Cerebellar cortex (tissue), 1 donor: ENCODE measurements at regions not wholly inside any gene's neighbourhood (a gene's known extent, or its start where the extent isn't known, plus 50 kb on each side); places are given as distances from the start of the nearest gene placed in this dataset.
"Not testable (repeated sequence)": the region's sequence is repeated elsewhere in the genome, so short reads cannot be mapped to it uniquely, and the experiment has no call there.

Experiments used
- DNase-seq: peaks from one replicate; pipeline ENCODE4 v3.0.0-alpha.2; 2015; ENCODE audit warnings: low spot score

DNA sequence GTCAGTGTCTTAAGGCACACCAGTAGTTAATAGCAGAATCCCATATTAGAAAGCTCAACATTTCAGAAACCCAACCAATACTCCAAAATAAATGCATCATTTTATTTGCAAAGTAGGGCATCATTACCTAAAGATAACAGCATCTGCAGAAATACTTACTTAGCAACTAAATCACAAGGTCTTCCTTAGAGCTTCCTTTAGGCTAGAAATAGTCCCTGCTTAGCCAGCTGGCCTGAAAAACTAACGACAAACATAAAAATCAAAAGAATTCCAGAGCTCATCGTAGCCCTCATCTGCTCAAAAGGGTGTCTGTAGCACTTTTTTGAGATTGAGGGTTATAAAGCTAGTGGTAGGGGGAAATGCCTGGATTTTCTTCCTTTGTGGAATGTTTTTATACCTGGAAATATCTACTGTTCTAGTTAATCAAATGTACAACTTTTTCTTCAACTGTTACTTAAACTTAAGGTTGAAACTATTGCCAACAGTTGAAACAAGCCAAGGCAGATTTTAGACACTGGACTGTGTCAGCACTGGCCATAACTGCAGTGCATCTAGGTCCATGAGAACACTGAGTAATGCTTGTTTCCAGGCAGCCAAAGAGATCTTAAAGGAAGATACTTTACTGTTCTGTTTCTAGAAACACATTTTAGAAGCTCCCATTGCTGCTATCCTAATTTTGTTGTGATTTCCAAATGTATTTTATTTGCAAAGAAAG lies 129.4 kb upstream of the RASA1 start:
- DNase-seq: no peak

DNA sequence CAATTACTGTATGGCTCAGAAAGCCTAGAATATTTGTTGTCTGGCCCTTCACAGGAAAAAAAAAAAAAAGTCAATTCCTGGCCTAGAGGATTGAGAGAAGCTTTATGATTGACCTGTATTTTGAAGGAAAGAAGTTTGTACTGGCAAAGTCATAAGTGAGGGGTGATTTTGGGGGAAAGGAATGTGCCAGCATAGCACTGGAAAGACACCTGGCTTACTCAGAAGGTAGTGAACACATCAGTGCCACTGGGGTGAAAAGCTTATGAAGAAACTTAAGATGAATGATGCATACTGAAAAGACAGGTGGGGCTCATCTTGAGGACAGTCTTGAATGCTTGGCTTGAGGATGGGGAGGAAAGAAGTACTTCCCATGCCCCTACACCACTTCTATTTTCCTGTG lies 127.9 kb upstream of the RASA1 start:
- no peak for DNase-seq

DNA sequence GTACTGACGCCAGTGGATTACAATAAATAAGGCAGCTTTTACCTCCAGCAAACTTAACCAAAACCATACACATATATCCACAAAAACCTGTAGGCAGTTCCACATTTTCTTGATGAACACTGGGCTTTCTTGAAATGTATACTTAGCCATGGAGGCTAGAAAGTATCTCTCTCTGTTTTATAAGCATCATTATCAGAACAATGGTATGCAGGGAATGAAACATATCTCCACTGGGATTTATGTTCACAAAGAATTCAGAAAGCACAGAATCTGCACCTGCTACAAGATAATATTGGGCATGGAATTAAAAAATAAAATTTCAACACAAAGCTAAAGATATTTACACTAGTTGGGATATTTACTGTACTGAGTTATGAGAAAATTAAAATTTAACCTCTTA lies 126.1 kb upstream of the RASA1 start:
- no peak for DNase-seq

DNA sequence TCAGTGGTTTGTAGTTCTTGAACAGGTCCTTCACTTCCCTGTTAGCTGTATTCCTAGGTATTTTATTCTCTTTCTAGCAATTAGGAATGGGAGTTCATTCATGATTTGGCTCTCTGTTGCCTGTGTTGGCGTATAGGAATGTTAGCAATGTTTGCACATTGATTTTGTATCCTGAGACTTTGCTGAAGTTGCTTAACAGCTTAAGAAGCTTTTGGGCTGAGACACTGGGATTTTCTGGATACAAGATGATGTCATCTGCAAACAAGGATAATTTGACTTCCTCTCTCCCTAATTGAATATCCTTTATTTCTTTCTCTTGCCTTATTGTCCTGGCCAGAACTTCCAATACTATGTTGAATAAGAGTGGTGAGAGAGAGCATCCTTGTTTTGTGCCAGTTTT lies 121.8 kb upstream of the RASA1 start:
- DNase-seq: not testable (repeated sequence)

DNA sequence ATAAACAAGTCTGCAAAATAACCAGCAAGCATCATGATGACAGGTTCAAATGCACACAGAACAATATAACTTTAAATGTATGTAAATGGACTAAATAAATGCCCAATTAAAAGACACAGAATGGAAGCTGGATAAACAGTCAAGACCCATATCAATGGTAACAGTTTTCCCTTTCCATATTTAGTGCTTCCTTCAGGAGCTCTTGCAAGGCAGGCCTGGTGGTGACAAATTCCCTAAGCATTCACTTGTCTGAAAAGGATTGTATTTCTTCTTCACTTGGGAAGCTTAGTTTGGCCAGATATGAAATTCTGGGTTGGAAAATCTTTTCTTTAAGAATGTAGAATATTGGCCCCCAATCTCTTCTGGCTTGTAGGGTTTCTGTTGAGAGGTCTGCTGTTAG lies 120.2 kb upstream of the RASA1 start:
- DNase-seq: no peak

DNA sequence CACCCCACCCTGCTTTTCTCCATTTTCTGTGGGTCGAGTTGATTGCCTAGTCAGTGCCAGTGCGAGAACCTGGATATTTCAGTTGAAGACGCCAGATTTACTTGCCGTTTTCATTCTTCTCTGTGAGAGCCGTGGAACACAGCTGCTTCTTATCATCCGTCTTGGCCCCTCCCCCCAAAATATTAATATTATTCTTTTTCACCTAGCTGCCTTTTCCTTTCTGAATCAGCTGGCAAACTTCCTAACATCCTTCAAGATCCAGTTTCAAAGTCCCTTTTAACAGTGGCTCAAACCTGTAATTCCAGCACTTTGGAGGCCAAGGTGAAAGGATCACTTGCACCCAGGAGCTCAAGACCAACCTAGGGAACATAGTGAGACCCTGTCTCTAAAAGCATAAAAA lies 117.1 kb upstream of the RASA1 start:
- DNase-seq: no peak

DNA sequence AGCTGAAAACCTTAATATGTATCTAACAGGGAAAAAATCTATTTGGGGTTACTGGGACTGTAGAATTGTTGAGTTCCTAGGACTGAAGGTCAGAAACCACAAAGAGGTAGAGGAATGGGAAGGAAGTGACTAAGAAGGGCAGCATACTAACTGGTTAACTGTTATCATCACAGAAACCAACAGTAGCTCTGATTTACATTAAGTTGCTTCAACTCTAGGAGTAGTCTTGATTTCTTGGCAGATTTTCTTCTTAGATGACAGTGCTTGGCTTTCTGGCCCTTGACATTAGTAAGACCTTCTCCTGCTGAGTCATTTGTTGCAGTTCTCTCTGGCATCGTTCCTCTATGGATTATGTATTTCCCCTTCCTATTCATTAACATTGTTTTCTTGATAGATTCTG lies 116.1 kb upstream of the RASA1 start:
- DNase-seq: no peak

DNA sequence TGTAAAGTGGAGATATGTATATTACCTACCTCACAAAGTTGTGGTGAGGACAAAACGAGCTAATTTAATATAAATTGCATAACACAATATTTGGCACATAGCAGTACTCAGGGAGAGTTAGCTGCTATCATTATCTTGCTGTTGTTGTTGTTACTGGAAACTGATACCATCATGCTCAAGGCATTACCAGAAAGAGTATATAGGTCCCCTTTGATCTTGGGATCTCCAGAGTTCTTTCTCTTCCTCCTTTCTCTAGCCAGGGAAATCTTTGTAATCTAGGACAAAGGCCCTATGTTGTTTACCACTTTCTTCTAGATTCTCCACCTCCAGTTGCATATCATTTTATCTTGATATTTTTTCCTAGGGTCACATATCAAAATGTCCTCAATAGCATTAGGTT lies 114.8 kb upstream of the RASA1 start:
- DNase-seq: no peak

DNA sequence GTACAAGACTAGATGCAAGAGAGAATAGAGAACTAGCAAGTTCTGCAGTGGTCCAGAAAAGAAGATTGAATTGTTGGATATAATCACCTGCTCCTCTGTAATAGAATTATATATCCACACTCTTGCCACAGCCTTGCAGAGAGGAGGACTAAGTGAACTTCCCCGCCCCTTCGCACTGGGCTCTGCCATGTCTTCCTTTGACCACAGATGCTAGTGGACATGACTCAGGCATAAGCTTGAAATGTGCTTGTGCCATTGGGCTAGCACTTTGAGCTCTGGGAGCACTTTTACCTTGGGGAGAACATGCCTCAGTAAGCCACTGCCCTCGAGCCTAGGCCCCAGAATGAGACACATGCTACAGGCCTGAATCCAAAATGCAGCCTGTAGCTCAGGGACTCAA lies 113.5 kb upstream of the RASA1 start:
- no peak for DNase-seq

DNA sequence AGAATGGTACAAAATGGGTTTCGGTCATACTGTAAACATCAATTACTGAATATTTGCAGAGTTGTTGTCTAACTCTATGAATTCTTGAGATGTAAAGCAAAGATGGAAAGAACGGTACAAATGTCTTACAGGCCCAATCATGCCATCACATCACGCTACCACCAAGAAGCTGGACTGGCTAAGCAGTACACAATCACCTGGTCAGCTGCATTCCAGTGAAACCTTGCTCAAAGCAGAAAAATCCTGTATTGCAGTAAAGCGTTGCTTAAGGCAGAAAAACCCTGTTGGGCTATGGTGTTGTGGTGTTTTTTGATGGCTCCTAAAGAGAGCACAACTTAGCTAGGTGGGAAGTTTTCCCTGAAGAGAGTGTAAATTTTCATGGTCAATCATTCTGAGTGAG lies 112.6 kb upstream of the RASA1 start:
- DNase-seq: no peak

DNA sequence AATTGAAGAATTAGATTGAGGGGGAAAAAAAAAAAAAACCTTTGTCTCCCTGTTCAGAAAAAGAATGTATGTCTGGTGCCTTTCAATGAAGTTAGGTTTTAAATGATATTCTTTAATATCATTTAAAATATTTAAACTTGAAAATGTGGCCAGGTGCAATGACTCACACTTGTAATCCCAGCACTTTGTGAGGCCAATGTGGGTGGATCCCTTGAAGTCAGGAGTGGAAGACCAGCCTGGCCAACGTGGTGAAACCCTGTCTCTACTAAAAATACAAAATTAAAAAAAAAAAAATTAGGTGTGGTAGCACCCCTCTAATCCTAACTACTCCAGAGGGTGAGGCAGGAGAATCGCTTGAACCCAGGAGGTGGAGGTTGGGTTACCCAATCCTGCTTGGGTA lies 111.1 kb upstream of the RASA1 start:
- DNase-seq: no peak

DNA sequence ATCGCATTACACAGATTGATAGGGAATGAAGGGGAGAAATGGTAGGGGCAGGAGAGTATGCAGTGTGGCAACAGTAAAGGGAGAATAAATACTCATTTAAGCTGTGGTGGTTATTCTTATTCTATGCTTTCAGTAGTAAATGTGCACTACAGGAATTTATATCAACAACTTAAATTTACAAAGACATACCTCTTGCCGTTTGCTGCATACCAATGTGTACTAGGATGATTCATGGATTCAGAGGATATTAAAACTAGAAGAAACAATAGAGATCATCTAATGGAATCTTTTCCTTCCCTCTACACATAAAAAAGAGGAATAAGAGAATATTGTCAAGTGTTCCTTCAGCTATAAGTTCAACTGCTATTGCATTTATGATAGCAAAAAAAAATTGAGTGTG lies 103.3 kb upstream of the RASA1 start:
- DNase-seq: no peak

DNA sequence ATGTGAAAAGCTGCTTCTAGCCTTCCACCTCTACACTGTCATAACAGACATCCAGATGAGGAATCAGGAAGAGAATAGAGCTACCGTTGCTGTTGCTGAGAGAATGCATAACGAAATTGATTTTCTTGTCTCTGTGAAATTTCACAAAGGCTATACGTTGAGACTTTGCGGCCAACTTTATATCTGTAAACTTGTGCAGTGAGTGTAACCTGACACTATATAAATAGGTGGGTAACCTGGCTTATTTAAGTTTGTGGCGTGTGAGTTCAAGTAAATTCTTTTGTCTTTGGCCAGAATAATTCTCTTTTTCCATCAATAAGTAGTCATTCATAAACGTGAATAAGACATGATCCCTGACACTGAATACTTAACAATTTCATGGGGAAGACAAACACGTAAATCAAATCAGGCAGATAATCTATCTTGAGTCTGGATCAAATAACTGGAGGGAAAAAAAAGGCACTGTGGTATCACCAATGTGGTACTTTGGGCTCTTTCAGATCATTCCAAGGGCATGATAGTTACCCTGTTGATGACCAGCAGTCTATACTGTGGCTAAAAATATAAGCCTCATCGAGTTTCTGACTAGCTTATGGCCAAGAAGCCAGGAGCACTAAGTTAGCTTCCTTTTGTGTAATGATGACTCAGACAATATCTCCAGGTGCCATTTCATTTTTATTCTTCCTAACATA lies 98.2 kb upstream of the RASA1 start:
- no peak for DNase-seq

DNA sequence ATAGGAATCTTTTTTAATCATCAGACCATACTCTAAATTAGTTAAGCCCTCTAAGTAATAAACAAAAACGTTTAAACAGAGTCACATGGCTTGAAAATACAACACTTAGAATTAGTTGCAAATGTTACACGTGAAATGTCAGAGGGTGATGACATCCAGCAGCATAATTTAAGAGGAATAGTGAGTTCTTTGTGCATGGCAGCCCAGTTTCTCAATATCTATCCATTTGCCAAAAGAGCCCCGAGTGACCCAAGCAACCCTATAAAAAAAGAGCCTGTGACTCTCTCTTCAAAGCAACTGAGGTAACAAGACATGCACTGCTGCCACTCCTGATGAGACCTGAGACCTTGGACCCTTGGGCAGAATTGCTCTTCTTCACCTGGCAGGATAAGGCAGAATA lies 96.9 kb upstream of the RASA1 start:
- no peak for DNase-seq

DNA sequence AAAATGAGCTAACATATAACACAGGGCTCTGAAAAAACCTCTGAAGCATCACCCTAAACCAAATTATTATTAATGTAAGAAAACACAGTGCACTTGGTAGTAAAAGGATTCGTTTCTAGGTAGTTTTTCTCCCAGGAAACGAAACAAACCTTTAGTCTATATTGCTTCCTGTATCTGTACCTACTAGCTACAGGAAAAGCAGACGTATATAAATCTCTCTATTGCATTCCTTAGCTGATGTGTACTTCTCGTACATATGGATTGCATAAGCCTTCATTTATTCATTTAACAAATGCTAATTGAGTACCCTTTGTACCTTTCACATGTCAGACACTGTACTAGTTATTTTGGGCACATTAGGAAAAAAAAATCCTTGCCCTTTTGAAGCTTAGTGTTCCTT lies 85.0 kb upstream of the RASA1 start:
- no peak for DNase-seq

DNA sequence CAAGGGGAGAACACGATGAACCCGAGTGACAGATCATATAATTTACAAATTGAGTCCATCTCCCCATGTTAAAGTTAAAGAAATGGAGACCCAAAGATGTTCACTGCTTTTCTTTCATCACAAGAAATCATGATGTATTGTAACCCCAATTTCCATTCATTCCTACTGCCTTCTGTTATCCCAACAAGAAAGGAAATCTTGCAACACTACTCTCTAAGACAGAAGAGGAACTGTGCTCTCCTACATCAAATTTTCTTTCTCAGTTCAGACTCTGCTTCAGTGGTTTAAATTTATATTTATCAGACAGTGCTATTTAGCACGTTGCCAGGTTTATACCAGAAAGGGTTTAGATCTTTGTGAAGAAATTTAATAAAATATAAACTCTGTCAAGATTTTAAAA lies 83.8 kb upstream of the RASA1 start:
- no peak for DNase-seq

DNA sequence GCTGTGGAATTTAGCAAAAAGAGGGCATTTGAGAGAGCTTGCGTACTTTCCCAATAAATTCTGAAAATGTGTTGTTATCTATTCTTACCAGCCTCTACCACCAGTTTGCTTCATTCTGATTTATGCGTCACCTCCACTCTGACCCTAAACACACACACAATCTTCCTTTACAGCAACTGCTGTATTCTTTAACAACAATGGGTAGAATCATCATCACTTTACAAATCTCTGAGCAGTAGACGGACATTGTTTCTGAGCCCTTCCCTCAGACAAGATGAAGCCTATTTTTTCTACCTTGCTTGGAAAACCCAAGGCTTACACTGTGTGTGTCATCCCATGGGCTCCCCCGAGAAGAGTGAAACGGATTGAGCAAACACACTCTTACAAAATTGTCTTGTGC lies 83.1 kb upstream of the RASA1 start:
- no peak for DNase-seq

DNA sequence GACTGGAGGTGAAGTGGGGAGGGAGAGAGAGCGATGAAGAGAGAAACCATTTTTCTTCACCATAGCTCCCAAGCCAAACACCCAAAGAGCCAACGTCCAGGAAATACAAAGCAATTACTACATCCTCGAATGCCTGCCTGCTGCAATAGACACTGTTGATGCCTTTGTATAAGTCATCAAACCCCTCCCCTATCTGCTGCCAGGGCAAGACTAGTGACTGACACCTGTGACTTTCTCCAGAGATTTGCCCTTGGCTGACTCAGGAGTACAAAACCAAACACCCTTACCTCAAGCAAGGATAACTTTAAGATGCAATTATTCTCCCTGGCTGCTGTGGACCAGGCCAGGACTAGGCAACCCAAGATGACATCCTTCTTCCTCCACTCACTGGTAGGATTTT lies 81.8 kb upstream of the RASA1 start:
- no peak for DNase-seq

DNA sequence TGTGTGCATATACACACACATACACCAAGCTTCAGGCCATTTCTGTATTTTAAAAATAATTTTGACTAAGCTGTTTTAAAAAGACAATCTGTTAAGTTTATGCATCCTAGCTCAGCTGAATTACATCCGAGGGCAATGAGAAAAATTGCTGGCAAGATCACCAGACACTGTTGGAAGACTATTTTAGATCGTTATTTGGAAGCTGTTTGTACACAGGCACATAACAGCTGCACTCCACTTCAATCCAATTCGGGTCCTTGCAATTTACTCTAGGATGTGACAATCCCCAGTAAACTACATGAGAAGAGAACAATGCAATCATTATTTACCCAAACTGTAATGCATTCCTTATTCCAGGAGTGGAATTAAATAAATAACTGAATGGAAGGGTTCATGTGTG lies 79.3 kb upstream of the RASA1 start:
- DNase-seq: no peak

DNA sequence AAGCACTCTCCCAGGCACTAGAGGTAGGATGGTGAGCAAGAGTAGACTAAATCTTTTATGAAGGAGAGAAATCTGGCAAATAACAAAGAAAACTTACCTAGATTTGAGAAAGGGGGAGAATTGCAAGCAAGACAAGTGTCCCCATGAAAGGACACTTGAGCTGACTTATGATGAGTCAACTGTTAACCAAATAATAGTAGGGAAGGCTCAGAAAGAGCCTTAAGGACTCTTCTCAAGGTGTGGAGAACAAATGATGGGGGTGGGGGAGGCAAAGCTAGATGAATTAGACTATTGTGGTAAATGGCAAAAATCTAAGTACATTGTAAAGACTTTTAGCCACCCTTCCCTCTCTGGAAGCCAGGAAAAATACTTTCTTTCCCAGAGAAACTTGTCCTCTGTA lies 77.6 kb upstream of the RASA1 start:
- DNase-seq: no peak

DNA sequence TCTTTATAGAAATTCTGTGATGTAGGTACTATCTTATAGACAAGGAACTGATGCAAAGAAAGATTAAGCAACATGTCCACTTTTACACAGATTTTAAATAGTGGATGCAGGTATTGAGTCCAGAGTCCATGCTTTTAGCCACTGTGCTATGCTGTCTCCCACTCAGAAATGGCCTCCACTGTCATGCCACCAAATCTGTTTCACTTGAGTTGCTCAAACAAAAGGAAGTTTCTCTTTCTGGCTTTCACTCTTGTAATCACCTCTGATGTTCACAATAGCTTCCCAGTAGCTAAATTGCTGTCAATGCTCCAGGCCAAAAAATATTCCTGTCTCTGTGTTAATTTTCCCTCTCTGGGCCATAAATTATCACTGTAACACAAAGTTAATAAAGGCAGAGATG lies 77.0 kb upstream of the RASA1 start:
- no peak for DNase-seq

DNA sequence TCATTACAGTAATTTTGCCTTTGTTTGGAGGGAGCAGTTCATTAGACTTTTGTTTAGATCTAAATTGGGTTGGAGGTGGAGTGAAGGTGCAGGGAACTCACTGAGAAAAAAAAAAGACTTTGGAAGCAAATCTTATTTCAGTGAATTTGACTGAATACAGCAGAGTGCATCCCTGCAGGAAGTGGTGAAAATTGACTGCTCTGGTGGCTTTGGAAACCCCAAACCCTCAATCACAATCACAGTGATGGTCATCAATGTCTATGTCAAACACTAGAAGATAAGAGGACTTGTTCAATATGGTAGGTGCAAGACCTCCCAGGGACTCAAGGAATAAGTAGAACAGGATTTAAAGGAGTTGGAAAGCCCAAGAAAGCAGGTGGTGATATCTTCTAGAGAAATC lies 76.0 kb upstream of the RASA1 start:
- no peak for DNase-seq

DNA sequence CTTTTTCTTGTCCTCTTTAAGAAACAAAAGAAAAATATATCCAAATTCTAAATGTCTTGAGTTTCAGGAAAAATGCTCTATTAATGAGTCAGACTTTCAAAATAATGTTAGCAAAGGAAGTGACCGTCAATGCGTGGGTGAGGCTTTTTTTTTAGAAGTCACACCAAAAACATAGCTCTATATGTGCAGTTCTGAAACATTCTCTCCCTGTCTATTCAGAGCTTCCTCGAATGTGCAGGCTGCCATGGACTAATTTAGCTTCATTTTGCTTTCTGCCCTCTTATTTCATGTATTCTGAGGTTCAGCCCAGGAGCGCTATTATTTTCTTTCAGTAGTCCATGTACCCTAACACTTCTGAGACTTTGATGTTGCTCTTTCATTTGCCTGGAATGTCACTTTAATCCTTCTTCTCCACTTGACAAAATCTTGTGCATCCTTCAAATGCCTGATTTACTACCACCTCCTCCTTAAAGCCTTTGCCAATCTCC lies 72.5 kb upstream of the RASA1 start:
- no peak for DNase-seq

DNA sequence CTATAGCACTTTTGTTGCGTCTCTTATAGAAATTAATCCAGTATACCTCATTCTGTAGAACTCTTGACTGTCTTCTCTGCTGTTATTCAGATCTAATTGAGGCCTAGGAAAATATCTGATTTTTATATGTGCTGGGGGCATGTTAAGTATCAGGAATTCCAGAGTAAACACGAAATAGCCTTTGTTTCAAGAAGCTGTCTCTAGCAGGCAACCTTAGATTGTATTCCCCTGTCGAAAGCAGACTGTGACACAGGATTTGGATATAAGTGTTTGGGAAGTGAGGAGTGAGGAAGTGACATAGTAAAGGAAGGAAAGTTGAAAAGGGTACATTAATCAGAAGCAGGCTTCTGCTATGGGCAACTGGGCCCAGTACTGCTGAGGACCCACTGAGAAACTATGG lies 72.1 kb upstream of the RASA1 start:
- DNase-seq: no peak
